ENCODE measurements at regions not wholly inside any gene's neighbourhood (a gene's known extent, or its start where the extent isn't known, plus 50 kb on each side); places are given as distances from the start of the nearest gene placed in this dataset.

DNA sequence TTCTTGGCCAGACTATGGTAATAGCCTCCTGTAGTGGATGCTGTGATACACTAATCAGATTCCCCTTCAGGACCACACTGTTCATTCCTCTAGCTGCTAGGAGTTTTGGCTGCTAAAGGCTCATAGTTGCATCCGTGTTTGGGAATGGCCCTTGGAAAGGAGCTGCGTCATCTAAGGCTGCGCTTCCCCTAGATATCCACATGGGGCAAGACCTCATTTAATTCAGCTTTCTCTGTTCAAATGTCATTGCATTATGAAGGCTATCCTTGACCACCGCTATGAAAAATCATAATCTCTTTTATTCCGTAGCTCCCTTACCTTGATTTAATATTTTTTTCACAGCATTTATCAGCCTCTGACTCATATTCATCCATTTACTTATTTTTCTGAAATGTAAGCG, 258.3 kb upstream of the NR4A3 start:
- no peak for DNase-seq (ENCODE audit: low read depth in 1 of 2, low spot score in 1 of 2)
- no peaks in the 10 kb centered on the region for H3K27me3 ChIP-seq (ENCODE audit: insufficient read depth, poor library complexity, severe bottlenecking)
- TF ChIP-seq GABPA (IDR thresholded peaks at IDR 0.05; ENCODE audit: low read depth) (no peak), POLR2AphosphoS5 (IDR thresholded peaks at IDR 0.05; ENCODE audit: low read depth) (no peak), SPI1 (IDR thresholded peaks at IDR 0.05; ENCODE audit: borderline replicate concordance, low read depth) (no peak)
- TF ChIP-seq, protein P1, sequence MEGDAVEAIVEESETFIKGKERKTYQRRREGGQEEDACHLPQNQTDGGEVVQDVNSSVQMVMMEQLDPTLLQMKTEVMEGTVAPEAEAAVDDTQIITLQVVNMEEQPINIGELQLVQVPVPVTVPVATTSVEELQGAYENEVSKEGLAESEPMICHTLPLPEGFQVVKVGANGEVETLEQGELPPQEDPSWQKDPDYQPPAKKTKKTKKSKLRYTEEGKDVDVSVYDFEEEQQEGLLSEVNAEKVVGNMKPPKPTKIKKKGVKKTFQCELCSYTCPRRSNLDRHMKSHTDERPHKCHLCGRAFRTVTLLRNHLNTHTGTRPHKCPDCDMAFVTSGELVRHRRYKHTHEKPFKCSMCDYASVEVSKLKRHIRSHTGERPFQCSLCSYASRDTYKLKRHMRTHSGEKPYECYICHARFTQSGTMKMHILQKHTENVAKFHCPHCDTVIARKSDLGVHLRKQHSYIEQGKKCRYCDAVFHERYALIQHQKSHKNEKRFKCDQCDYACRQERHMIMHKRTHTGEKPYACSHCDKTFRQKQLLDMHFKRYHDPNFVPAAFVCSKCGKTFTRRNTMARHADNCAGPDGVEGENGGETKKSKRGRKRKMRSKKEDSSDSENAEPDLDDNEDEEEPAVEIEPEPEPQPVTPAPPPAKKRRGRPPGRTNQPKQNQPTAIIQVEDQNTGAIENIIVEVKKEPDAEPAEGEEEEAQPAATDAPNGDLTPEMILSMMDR (IDR thresholded peaks at IDR 0.05; ENCODE audit: insufficient read depth, low read length), result no peak
- TF ChIP-seq, protein P2, sequence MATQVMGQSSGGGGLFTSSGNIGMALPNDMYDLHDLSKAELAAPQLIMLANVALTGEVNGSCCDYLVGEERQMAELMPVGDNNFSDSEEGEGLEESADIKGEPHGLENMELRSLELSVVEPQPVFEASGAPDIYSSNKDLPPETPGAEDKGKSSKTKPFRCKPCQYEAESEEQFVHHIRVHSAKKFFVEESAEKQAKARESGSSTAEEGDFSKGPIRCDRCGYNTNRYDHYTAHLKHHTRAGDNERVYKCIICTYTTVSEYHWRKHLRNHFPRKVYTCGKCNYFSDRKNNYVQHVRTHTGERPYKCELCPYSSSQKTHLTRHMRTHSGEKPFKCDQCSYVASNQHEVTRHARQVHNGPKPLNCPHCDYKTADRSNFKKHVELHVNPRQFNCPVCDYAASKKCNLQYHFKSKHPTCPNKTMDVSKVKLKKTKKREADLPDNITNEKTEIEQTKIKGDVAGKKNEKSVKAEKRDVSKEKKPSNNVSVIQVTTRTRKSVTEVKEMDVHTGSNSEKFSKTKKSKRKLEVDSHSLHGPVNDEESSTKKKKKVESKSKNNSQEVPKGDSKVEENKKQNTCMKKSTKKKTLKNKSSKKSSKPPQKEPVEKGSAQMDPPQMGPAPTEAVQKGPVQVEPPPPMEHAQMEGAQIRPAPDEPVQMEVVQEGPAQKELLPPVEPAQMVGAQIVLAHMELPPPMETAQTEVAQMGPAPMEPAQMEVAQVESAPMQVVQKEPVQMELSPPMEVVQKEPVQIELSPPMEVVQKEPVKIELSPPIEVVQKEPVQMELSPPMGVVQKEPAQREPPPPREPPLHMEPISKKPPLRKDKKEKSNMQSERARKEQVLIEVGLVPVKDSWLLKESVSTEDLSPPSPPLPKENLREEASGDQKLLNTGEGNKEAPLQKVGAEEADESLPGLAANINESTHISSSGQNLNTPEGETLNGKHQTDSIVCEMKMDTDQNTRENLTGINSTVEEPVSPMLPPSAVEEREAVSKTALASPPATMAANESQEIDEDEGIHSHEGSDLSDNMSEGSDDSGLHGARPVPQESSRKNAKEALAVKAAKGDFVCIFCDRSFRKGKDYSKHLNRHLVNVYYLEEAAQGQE (IDR thresholded peaks at IDR 0.05; ENCODE audit: insufficient replicate concordance, low read depth), result no peak
- H3K4me3 ChIP-seq (replicated peaks; ENCODE audit: insufficient read depth, low read length), result no peak overlapping the region
- H3K27ac ChIP-seq (replicated peaks), result no peak overlapping the region

DNA sequence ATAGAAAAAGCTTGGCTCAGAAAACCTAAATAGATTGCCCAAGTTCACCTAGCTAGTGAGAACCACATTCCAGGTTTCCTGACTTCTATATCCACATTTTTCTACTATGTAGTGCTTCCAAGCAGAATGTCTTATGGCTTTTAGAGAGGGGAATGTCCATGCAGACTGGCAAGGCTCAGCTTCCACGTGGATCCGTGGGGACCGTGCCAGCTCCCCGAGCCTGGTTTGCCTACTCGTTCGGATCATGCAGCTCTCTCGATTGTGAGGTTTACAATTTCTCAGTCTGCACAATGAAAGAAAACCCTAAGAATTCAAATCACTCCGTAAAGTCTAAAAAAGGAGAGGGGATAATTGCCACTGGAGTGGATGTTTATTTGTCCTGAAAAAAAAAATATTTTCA, 256.5 kb upstream of the NR4A3 start:
- Histone ChIP-seq H3K27me3 (ENCODE audit: insufficient read depth, poor library complexity, severe bottlenecking) (no peaks in the 10 kb centered on the region), H3K27ac (replicated peaks) (no peak overlapping the region), H3K4me3 (replicated peaks; ENCODE audit: insufficient read depth, low read length) (no peak overlapping the region)
- TF ChIP-seq, protein P1 (IDR thresholded peaks at IDR 0.05; ENCODE audit: insufficient read depth, low read length), result no peak
- no peak for DNase-seq (ENCODE audit: low read depth in 1 of 2, low spot score in 1 of 2)

DNA sequence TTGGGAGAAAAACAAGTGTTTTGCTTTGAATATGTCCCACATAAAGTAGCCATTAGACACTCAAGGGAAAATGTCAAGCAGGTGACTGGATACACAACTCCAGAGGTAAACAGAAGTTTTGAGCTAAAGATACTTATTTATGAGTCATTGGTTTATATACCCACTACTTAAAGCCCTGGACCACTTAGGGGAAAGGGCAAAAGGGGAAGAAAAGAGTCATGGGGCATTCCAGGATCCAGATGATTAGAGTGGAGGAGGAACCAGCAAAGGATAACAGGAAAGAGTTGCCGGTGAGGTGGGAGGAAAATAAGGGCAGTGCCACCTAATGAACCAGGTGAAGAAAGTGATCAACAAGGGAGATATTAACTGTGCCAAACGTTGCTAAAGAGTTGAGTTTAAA, 254.2 kb upstream of the NR4A3 start:
- no peaks in the 10 kb centered on the region for H3K27me3 ChIP-seq (ENCODE audit: insufficient read depth, poor library complexity, severe bottlenecking)
- TF ChIP-seq, protein P1 (IDR thresholded peaks at IDR 0.05; ENCODE audit: insufficient read depth, low read length), result no peak
- TF ChIP-seq, protein P2 (IDR thresholded peaks at IDR 0.05; ENCODE audit: insufficient replicate concordance, low read depth), result no peak
- no peak for TF ChIP-seq SPI1 (IDR thresholded peaks at IDR 0.05; ENCODE audit: borderline replicate concordance, low read depth)
- no peak for TF ChIP-seq GABPA (IDR thresholded peaks at IDR 0.05; ENCODE audit: low read depth)
- no peak for TF ChIP-seq POLR2AphosphoS5 (IDR thresholded peaks at IDR 0.05; ENCODE audit: low read depth)
- H3K27ac ChIP-seq (replicated peaks), result no peak overlapping the region
- DNase-seq (ENCODE audit: low read depth in 1 of 2, low spot score in 1 of 2), result no peak
- H3K4me3 ChIP-seq (replicated peaks; ENCODE audit: insufficient read depth, low read length), result no peak overlapping the region

DNA sequence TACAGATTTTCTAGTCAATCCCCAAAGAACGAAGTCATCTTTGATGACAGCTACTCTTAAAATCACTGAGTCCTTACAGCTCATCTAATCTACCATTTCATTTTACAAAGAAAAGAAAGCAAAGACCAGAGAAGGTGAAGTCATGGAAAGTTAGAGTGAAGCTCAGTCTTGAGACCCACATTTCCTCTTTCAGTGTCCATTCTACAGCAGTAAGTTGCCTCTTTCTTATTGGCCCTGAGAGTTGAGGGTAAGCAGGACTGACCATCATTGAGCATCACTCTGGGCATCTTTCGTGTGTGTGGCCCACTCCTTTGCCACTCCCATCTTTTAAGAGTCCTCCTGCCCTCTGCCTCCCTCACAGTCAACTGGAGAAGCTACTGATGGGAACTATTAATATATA, 251.8 kb upstream of the NR4A3 start:
- Histone ChIP-seq H3K4me3 (replicated peaks; ENCODE audit: insufficient read depth, low read length) (no peak overlapping the region), H3K27ac (replicated peaks) (no peak overlapping the region), H3K27me3 (ENCODE audit: insufficient read depth, poor library complexity, severe bottlenecking) (no peaks in the 10 kb centered on the region)
- TF ChIP-seq, protein P1 (IDR thresholded peaks at IDR 0.05; ENCODE audit: insufficient read depth, low read length), result no peak
- no peak for TF ChIP-seq POLR2AphosphoS5 (IDR thresholded peaks at IDR 0.05; ENCODE audit: low read depth)
- TF ChIP-seq SPI1 (IDR thresholded peaks at IDR 0.05; ENCODE audit: borderline replicate concordance, low read depth), result no peak
- TF ChIP-seq GABPA (IDR thresholded peaks at IDR 0.05; ENCODE audit: low read depth), result no peak
- TF ChIP-seq, protein P2 (IDR thresholded peaks at IDR 0.05; ENCODE audit: insufficient replicate concordance, low read depth), result no peak
- no peak for DNase-seq (ENCODE audit: low read depth in 1 of 2, low spot score in 1 of 2)

Measured in HL-60 (cell line).